LNCAP (cell line): ENCODE measurements at regions not wholly inside any gene's neighbourhood (a gene's known extent, or its start where the extent isn't known, plus 50 kb on each side); places are given as distances from the start of the nearest gene placed in this dataset.

Experiments used
- TF ChIP-seq, protein P1 (sequence below): fragments of 450-650 bp; IDR thresholded peaks from 2 replicates; pipeline ENCODE4 v1.5.1; 2017; ENCODE audit warnings: mild to moderate bottlenecking

DNA sequence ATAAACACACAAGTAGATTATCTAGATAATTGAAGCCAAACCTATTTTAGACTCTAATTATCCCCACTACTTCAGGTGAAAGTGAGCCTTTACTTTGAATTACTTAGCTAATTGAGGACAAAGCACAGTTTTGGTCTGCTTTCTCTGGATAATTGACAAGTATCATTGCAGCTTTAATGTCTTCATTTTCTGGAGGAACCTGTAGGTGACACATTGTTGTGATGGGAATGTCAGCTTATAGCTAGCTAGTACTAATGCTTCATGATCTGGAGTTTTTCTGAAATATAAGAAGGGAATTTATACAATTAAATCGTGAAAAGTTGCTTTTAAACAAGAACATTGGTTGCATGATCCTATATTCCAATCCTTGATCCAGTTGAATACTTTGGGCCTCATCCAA, 319.3 kb upstream of the CITED2 start:
- TF ChIP-seq, protein P1, sequence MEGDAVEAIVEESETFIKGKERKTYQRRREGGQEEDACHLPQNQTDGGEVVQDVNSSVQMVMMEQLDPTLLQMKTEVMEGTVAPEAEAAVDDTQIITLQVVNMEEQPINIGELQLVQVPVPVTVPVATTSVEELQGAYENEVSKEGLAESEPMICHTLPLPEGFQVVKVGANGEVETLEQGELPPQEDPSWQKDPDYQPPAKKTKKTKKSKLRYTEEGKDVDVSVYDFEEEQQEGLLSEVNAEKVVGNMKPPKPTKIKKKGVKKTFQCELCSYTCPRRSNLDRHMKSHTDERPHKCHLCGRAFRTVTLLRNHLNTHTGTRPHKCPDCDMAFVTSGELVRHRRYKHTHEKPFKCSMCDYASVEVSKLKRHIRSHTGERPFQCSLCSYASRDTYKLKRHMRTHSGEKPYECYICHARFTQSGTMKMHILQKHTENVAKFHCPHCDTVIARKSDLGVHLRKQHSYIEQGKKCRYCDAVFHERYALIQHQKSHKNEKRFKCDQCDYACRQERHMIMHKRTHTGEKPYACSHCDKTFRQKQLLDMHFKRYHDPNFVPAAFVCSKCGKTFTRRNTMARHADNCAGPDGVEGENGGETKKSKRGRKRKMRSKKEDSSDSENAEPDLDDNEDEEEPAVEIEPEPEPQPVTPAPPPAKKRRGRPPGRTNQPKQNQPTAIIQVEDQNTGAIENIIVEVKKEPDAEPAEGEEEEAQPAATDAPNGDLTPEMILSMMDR: no peak

DNA sequence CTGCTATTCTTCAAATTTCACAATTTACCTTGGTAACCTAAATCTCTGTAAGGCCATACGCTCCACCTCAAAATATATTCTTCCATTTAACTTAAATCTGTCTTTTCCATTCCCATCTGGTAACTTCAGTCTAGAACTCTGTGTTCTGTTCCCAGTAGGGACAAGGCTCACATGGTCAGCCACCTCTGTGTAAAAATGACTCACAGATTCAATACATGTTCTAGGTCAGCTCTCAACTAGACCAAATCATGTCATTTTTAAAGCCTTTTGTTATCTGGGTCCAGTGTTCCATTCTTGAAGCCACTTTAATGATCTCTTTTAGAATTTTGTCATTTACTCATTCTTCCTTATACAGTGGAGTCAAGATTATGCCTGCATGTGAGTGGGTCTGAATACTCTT, 315.6 kb upstream of the CITED2 start:
- TF ChIP-seq, protein P1: no peak

DNA sequence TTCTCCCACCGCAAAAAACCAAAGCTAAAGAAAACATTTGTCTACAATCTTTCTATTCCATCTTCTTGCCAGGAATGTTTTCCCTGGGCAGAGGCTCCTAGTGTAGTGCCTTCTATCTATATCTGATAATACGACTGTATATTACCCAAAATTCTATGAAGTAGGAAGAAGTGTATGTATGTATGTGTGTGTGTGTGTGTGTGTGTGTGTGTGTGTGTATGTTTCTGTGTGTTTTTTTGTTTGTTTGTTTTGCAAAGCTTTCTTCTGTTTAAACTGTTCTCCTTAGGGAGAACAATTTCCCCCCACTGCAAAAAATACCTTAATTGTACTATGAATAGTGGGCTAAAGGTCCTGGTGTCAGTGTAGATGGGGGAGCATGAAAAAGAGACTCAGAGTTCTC, 312.6 kb upstream of the CITED2 start:
- TF ChIP-seq, protein P1: no peak

DNA sequence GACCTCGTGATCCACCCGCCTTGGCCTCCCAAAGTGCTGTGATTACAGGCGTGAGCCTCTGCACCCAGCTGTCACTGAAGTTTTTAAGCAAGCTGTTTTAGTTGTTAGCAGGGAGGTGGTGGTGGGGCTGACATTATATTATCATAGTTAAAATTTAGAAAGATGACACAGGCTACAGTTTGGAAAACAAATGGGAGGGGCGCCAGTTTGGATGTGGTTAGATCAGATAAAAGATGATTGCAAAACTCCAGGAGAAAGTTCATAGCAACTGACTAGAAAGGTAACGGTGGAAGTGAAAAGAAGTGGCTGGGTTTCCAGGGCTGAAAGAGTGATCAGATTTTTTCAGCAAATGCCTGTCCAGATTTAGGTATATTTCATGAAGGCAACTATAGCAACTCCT, 311.9 kb upstream of the CITED2 start:
- TF ChIP-seq, protein P1: no peak

DNA sequence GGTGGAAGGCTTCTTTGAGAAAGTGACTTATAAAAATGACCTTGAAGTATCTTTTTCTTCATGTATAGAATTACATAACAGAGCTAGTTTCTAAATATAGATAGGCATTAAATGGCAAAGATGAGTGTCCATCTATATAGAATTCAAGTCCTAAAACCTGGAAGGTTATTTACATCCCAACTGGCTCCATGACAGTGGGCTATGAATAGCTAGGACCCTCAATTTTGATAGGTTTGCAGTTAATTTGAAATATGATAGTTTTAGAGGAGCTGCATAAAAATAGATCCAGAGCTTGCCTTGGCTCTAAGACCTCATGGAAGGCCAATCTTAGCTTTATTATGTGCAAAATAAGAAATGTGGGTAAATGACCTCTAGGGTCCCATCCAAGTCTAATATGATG, 310.6 kb upstream of the CITED2 start:
- TF ChIP-seq, protein P1: no peak

DNA sequence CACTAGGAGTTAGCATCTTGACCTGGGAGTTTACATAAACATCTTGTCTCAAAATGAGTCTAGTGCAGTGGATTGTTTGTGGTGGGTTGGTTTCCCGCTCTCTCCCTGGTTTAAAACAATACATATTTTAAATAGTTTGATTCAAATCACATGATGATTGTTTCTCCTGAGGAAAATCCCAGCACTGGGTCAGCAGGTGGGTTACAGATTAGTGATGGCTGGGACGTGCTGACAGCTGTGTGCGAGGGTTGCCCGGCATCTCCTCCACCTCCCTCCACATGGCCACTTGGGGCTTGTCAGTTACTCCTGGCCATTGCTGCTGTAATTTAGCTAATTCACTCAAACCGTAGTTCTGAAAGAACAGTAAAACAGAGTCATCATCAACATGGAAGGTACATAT, 306.4 kb upstream of the CITED2 start:
- TF ChIP-seq, protein P1: no peak

DNA sequence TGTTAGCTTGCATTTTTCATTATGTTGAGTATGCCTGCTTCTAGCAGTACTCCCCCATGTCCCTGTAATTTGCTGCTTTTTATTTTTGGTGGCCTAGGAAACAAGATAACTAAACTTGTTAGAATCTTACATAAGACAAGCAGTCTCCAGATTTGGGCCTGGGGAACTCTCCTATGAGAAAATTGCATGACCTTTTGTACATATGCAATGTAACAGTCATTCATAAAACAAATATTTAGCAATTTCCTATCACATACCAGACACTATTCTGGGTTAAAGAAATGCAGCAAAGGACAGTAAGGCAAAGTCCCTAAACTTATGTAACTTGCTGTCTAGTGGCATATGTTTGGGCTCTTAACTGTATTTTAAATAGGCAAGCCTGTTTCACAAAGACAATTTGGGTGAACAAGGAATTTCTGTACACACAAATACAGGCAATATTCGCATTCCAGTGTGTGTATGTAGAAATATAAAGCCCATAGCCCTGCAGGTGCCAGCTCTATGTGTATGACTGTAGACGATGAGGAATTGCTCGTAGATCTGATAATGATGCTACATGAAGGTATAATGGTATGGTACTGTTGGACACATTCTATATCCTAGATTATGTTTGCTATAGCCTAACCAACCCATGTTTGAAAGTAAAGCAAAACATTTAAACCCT, 305.2 kb upstream of the CITED2 start:
- TF ChIP-seq, protein P1: no peak

DNA sequence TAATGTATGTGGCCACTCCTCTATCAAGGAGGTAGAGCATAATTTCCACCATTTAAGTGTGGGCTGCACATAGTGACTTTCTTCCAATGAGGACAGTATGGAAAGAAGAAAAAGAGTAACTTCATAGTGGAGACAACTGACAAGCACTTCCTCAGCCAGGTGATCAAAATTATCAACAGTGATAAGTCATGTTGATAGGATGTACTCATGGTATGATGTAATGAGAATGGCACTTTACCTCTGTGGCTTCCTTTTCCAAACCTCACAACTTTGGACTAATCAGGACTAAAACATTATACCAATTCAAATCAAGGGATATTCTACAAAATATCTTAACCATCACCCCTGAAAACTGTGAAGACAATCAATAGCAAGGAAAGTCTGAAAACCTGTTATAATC, 302.3 kb upstream of the CITED2 start:
- TF ChIP-seq, protein P1: no peak
